Stimulated activated CD8-positive, alpha-beta memory T cell treated with anti-CD3 and anti-CD28 coated beads, Interleukin-12 subunit alpha, Interleukin-12 subunit beta, amount 100 ng/mL, for 4 hours (primary cell): ENCODE measurements at regions not wholly inside any gene's neighbourhood (a gene's known extent, or its start where the extent isn't known, plus 50 kb on each side); places are given as distances from the start of the nearest gene placed in this dataset.
"Not testable (repeated sequence)": the region's sequence is repeated elsewhere in the genome, so short reads cannot be mapped to it uniquely, and the experiment has no call there.

ENCODE experiments used
- DNase-seq: peaks from one replicate; pipeline ENCODE4 v3.0.0-alpha.2; 2020; ENCODE audit warnings: low read depth

- not testable (repeated sequence) for DNase-seq
Observed at GRCh38 chr2:194511070-194511469, 1146.0 kb upstream of the SLC39A10 start.

GRCh38 chr2:194504876-194505275 lies 1152.2 kb upstream of the SLC39A10 start:
- DNase-seq, result not testable (repeated sequence)

DNA sequence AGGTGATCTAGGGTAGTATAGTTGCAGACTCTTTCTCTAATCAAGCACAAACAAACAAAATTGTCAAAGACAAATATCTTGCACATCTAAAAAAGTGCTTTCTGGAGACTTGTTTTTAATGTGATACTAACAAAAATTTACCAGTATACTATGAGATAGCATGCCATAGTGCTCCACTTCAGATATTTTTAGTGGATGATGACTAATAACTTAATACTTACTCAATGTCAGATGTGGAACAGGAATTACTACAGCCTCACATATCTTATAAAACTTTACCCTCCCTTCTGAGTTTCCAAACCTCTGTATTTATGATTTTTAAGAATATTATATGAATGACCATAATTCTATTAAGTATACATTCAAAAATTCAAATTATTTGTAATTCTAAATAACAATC lies 1162.0 kb upstream of the SLC39A10 start:
- DNase-seq, result no peak

DNA sequence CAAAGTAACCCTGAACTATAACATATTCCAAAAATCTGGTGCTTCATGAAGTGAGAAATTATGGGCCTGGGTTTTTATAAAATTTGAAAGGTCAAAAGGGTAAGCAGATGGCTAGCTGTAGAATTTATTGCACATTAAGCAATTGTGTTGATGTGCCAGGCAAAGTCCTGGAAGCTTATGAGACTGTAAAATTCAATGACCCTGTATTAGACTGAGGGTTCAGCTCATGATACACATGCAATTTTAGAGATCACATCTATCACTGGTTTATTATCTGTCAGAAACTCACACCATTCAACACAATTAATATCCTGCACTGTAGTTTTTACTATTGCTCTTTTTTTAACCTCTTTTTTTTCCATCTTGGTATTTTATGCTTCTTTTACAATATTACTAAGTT lies 1162.6 kb upstream of the SLC39A10 start:
- no peak for DNase-seq

DNA sequence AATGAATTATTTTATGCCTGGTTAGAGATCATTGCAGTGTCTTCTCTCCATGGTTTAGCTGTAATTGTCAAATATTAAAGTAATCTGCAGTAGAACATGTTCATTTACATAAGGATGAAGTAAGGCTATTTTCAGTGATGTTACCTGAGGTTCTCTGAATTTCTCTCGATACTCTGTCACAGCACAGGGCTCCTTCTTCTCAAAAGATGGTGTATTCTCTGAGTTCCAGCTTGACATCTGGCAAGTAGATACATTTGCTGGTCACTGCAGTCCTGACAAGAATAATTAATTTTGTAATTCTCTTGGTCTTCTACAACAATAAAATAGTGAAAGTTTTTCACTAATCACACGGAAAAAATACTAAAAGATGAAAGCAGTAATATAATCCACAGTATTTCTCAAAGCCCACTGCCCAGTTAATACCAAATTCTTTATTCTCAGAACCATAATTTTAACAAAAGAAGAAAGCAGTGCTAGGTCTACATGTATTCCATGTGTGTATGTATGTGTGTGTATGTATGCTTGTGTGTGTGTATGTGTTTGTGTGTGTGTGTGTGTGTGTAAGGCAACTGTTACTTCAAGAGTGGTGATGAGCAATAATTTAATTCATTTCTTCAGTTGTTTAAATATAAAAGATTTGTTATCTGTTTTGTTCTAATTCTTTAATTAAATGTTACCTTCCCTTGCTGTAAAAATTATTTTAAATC lies 1165.5 kb upstream of the SLC39A10 start:
- DNase-seq, result no peak

- DNase-seq, result no peak
Observed at GRCh38 chr2:194486326-194486725, 1170.7 kb upstream of the SLC39A10 start.

DNA sequence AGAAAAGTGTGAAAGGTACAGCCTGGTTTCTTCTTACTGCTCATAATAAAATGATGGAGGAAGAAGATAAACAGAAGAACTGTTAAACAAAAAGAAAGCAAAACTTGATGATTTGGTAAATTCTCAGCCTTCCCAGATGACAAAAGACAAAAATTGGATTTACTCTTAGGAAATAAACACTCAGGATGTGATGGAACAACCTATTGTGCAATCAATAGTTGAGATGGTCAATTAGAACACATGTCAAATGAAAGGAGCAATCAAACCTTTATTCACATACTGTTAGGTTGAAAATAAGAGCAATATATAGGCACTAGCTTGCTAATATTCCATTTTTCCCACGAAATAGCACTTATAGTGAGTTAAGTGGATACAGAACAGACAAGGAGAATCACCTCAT lies 1174.0 kb upstream of the SLC39A10 start:
- DNase-seq, result no peak

- DNase-seq, result no peak
Observed at GRCh38 chr2:194465641-194466040, 1191.4 kb upstream of the SLC39A10 start.

- DNase-seq, result no peak
Observed at GRCh38 chr2:194464964-194465638, 1191.9 kb upstream of the SLC39A10 start.

DNA sequence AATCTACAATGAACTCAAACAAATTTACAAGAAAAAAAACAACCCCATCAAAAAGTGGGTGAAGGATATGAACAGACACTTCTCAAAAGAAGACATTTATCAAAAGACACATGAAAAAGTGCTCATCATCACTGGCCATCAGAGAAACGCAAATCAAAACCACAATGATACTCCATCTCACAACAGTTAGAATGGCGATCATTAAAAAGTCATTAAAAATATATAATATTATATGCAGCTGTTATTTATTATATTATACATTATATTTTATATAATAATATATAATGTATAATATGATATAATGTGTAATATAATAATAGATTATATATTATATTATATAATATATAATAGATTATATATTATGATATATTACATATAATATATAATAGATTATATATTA lies 1194.1 kb upstream of the SLC39A10 start:
- not testable (repeated sequence) for DNase-seq

- DNase-seq, result no peak
Observed at GRCh38 chr2:194455358-194455757, 1201.7 kb upstream of the SLC39A10 start.

GRCh38 chr2:194452504-194452903 lies 1204.5 kb upstream of the SLC39A10 start:
- no peak for DNase-seq

GRCh38 chr2:194445226-194445625 lies 1211.8 kb upstream of the SLC39A10 start:
- DNase-seq, result no peak

DNA sequence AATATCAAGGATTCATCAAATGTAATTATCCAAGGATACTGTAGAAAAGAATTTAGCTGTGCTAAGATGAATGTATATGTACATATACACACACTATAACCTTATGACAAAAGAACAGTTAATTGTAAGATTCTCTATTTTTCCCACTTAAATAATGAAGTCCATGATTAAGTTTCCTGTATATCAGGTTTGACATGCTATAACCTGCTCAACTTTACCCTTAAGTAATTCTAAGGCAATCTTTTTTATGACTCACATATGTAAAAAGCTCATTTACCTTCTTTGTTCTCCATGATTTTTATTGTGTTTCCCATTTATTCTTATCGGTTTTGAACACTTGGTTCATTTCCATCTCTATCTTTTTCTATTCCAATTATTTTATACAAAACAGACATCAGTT lies 1213.1 kb upstream of the SLC39A10 start:
- no peak for DNase-seq

DNA sequence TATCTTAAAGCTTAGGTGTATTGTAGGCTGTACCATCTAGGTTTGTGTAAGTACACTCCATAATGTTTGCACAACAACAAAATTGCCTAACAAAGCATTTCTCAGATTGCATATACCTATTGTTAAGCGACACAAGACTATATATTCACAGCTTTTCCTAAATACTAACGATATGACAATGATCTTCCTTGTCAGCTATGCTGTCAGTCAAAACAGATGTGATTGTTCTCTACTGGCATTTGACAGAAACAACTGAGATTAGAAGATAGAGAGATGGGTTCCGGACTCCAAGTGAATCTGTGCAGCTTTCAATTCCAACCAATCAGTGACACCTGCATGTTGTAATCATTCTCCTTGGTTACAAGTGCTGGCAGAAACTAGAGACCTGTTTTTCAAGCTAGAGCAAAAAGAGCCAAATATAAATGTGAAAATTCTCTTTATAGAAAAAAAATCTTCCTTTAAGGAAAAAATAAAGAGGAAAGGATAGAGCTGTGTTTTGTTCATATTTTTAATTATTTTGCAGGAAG lies 1232.3 kb upstream of the SLC39A10 start:
- no peak for DNase-seq

DNA sequence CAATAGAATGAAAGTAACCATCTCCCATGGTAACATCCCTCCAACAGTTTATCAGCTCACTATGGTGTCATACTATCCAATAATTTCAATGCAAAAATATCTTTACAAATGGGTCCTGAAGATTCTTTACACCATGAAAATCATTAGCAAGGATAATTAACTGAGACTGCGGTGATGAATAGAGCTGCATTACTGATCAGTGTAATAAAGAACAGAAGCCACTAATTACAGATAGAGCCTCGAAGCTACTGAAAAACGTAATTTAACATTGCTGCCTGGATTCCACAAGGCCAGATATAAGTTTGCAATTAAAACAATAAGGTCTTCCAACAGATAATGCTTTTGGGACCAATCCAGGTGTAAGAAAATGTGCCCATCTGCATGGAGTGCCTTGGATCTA lies 1245.8 kb upstream of the SLC39A10 start:
- no peak for DNase-seq

DNA sequence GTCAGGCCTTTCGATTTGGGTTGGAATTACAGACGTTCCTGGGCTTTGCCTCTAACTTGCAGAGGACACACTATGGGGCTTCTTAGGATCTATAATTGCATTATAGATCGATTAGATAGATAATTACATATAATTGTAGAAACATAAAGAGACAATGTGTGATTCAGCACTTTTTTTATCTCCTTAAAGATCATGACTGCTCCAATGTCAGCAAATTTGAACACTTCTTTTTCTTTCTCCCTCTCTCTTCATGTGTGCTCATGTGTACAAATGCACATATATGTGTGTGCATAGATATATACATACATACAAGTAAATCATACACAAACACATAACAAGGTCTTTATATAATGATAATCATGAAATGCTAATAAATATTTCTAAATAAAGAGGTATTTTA lies 1261.2 kb upstream of the SLC39A10 start:
- no peak for DNase-seq

GRCh38 chr2:194385376-194385775 lies 1271.7 kb upstream of the SLC39A10 start:
- no peak for DNase-seq

DNA sequence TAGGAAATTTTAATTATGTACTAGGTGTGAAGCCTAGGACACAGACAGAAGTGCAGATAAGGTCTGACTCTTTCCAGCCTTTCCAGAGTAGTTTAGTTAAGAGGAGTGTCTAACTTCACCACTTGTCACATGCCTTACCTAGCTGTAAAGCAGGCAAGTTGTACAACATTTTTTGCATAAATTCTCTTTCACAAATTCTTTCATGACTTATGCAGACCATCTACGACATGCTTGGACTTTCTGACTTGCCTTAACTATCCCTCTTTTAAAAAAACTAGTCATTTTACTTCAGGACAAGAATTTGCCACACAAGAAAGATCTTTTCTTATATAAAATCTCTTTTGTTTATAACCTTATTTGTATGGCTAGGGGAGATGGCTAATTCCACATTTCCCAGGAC lies 1273.6 kb upstream of the SLC39A10 start:
- DNase-seq, result no peak

- DNase-seq, result no peak
Observed at GRCh38 chr2:194382221-194382620, 1274.8 kb upstream of the SLC39A10 start.

DNA sequence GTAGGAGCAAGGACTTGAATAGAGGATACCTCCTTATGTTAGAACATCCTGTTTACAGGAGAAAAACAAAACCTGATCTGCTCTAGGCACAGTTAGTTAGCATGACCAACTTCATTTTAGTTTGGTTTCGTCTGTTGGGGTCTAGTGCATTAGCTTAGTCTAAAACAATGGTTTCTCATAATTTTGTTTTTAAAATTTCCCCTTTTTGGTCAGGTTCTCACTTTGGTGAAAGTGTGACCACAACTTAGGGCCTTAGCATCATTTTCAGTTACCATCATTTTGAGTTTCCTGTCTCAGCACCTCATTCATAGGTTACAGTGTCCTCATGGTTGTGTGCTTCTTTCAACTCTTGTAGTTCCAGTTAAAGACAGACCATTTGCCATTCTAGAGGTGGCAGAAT lies 1277.0 kb upstream of the SLC39A10 start:
- no peak for DNase-seq

GRCh38 chr2:194367390-194367789 lies 1289.6 kb upstream of the SLC39A10 start:
- not testable (repeated sequence) for DNase-seq

GRCh38 chr2:194363878-194364277 lies 1293.1 kb upstream of the SLC39A10 start:
- DNase-seq, result no peak

DNA sequence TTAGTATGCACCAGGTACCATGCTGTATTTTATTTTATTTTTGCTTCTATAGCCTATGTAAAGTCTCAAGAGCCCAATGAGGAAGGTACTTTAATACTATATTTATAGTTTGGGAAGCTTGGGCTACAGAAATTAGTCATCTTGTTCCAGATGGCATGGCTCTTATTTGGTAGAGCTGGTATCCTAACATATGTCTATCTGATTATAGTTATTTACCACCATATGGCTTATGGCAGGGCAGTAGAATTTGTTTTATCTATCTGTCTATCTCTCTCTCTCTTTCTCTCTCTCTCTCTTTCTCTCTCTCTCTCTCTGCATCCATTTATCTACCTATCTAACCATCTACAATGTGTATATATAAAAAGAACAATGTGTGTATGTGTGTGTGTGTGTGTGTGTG lies 1293.7 kb upstream of the SLC39A10 start:
- DNase-seq, result no peak
